Coronary artery (tissue), 2 donors: ENCODE measurements at regions not wholly inside any gene's neighbourhood (a gene's known extent, or its start where the extent isn't known, plus 50 kb on each side); places are given as distances from the start of the nearest gene placed in this dataset.
A peak's percentile ranks its signal among the peaks of the same experiment; 100 is the strongest.

Source experiments
- DNase-seq: peaks from one replicate; pipeline ENCODE4 v3.0.0-alpha.2; 2017; ENCODE audit warnings: low spot score
- H3K27ac ChIP-seq, 2 donors: fragments of 200-600 bp; sonication (generic); one replicate each; pipeline ENCODE4 v1.5.1; 2016 to 2019
- H3K4me3 ChIP-seq: fragments of 200-600 bp; sonication (generic); 2 replicates; pipeline ENCODE4 v1.5.1; 2016; ENCODE audit warnings: mild to moderate bottlenecking, moderate library complexity
- CTCF ChIP-seq: fragments of 200-600 bp; sonication (generic); IDR thresholded peaks from one replicate; pipeline ENCODE4 v1.5.1; 2019; ENCODE audit warnings: antibody characterized with exemption

- no peak overlapping the region for H3K4me3 ChIP-seq
- DNase-seq = no peak
- H3K27ac ChIP-seq = no peak overlapping the region
- no peak for TF ChIP-seq CTCF
These were observed 139.1 kb upstream of the CLINT1 start for GRCh38 chr5:157997991-157998504.

- H3K27ac ChIP-seq = no peak overlapping the region
- DNase-seq = no peak
- no peak overlapping the region for H3K4me3 ChIP-seq
- peak; percentile 60 for TF ChIP-seq CTCF
These were observed 136.1 kb upstream of the CLINT1 start for GRCh38 chr5:157994906-157995519.

- TF ChIP-seq CTCF = no peak
- Histone ChIP-seq H3K4me3 (no peak overlapping the region), H3K27ac (no peak overlapping the region)
- no peak for DNase-seq
These were observed 135.2 kb upstream of the CLINT1 start for GRCh38 chr5:157993986-157994691.

GRCh38 chr5:157993201-157993600 is 134.3 kb upstream of the CLINT1 start:
- no peak overlapping the region for H3K27ac ChIP-seq
- no peak overlapping the region for H3K4me3 ChIP-seq
- no peak for DNase-seq
- TF ChIP-seq CTCF = no peak

DNA sequence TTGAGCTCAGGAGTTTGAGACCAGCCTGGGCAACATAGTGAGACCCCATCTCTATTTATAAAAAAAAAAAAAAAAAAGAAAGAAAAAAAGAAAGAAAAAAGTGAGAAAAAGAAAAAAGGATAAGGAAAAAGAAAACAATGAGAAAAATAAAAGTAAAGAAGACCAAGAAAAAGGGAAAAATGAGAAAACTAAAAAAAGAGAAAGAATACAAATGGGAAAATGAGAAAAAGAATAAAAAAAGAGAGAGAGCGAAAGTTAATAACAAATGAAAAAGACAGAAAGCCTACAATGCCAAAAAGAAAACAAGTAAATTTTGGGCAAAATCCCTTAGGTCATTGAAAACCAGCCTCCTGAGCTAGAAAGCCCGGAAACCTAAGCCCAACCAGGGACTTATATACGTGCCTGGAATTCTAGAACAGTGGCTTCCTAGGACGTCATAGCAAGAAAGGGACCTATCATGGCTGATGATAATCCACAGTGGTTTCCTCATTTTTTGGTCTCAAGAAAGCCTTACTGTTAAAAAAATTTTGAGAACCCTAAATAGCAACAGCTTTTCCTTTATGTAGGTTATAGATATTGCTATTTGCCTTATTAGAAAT is 131.7 kb upstream of the CLINT1 start:
- DNase-seq = no peak
- no peak overlapping the region for H3K4me3 ChIP-seq
- no peak overlapping the region for H3K27ac ChIP-seq
- no peak for TF ChIP-seq CTCF

DNA sequence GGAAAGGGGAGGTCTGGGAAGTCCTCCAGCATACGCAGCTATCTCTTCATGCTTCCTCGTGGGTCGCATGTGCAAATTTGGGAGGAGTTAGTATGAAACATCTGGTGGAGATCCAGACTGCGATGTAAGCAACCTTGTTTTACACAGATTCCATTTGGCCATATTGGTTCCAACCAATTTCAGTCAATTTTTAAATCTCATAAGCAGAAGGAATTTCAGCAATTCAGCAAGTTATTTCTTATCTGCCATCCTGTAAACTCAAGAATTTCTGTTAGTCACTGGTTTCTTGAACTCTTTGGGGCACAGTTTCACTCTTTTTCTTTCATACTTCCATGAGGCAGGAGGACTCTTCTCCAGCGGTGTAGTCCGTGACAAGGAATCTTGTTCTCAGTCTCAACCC is 130.4 kb upstream of the CLINT1 start:
- Histone ChIP-seq H3K27ac (no peak overlapping the region), H3K4me3 (no peak overlapping the region)
- TF ChIP-seq CTCF = no peak
- no peak for DNase-seq
